HG02759 (cell line): ENCODE measurements at regions not wholly inside any gene's neighbourhood (a gene's known extent, or its start where the extent isn't known, plus 50 kb on each side); places are given as distances from the start of the nearest gene placed in this dataset.
"Not testable (repeated sequence)": the region's sequence is repeated elsewhere in the genome, so short reads cannot be mapped to it uniquely, and the experiment has no call there.

Source experiments
- ATAC-seq: cut with Tn5 transposase; IDR thresholded peaks from one replicate; pipeline ENCODE4 v1.9.1; 2021; ENCODE audit warnings: mild to moderate bottlenecking, moderate library complexity; ENCODE audit not compliant: unreplicated experiment

DNA sequence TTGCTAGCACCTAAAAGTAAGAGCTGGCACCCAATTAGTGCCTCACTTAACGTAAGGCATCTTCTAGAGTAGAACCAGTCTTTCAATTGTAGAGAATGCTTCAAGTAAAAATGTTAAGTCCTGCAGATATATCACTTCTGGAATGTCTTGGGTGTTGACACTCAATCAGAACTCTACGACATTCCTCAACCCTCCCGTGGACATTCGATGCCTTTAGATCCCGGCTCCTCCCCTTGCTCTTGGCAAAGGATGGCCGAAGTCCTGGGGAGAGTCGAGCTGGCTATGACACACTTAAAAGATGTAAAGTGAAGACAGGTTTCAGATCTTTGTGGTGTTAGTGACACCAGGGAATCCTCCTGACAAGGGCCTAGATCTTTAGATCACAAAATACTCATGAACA is 87.5 kb upstream of the ERCC6L2 start:
- no peak for ATAC-seq

DNA sequence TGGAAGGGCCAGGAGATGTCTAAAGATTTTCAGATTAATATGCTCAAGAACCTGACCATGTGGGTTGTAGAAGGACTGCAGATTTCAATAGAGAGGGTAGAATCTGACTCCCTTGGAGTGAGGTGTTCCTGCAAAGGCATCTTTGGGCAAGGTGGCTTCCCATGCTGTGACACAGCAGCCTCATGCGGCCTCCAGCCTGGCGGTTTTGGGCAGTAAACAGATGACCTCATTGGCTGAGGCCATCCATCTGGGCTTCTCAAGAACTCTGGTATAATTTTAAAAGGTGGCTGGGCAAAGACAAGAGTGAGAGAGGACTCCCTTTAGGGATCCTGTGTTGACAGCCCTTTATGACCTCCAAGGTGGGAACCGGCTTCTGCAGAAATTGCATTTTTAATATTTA is 90.3 kb upstream of the ERCC6L2 start:
- ATAC-seq = no peak

DNA sequence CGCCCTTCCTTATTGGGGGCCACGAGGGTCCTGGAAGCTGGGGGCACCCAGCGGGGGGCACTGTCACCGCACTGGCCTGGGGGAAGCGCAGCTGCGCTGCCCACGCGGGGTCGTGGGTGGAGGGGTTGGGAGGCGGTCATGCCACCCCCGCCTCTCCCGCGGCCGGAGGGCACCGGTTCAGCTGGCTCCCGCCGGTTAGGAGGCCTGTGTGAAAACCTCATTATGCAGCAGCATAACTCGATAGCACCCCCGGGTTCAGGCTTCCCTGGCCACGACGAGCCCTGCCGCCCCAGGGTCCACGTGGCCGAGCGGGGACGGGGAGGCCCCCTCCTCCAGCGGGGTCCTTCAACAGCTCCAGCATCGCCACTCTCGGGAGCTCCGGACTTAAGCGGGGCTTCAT is 91.2 kb upstream of the ERCC6L2 start:
- no peak for ATAC-seq

DNA sequence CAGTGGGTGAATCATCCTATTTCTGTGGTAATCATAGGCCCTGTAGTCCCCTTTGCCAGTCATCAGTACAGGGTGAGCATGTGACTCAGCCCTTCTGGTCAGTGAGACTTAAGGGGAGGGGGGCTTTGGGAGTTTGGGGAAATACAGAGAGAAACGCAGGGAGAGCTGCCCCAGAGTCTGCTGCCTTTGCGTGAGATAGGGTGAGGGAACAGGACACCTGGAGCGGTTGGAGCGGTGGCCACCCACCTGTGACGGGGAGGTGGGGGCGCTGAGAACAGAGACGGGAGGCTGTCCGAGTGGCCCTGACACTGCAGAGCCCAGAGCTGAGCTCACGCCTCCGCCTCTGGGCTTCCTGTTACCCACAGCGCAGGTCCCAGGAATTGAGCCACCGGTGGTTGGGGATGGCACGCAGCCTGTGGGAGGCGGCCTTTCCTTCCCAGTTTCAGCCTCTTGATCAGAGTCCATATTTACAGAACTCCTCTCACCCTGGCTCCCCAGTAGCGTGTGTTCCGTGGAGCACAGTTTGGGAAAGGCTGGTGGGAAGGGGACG is 92.0 kb upstream of the ERCC6L2 start:
- no peak for ATAC-seq

DNA sequence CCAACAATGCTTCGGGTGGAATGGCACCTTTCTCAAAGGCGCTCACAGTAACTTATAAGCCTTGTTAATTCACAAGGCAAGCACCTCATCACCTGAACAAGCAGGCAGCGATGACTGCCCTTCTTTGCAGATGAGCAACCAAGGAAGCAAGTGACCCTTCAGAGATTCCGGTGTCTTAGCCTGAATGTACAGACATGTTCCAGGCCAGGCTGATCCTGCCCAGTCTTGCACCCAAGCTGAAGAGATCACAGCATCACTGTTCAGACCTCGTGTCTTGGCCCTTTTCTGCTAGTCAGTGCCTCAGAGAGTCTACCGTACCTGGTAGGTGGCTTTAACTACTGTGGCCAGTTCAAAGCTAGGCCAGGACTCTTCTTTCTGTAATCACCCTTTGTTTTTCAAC is 94.7 kb upstream of the ERCC6L2 start:
- no peak for ATAC-seq

DNA sequence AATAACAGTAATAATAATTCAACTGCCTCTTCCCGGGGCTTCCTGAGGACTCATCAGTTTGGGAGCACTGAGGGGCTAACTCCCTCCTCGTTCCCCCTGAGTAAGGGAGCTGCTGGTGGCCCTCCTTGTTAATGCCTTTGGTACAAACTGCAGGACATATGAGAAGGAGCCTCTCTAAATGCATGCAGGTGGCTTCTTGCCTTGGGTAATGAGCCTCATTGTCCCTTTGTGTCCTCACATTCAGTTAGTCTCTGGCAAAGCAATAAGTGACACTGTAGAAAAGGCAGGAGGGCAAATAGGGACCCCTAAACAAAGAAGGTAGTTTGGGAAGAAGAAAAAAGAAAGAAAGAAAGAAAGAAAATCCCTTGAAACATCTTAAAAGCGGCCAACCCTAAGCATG is 95.4 kb upstream of the ERCC6L2 start:
- no peak for ATAC-seq

DNA sequence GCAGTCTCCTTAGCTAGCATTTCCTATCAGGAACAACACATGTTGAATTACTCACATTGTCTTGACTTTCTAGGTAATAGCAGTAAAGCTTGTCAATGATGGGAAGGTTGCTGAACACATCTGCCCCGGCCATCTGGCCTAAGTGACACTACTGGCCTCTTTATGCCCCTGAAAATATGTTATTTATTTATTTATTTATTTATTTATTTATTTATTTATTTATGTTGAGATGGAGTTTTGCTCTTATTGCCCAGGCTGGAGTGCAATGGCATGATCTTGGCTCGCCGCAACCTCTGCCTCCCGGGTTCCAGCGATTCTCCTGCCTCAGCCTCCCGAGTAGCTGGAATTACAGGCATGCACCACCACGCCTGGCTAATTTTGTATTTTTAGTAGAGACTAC is 95.9 kb upstream of the ERCC6L2 start:
- ATAC-seq = not testable (repeated sequence)

DNA sequence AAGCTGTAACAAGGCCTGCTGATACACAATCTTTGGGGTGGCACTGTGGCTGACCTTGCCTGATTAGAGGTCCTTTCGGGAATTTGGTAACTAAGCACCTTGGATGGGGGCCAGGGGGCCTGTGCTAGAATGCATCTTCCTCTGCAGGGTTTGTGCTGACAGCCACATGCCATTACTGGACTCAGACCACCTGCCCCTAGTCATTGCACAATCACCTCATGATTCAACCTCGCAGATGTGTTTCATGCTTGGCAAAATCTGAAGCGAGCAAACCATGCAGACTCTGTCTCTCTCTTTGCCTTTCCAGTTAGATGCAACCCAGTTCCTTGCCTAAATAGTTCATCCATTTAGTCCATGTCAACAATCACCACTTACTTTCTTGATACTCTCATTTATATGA is 96.5 kb upstream of the ERCC6L2 start:
- no peak for ATAC-seq

DNA sequence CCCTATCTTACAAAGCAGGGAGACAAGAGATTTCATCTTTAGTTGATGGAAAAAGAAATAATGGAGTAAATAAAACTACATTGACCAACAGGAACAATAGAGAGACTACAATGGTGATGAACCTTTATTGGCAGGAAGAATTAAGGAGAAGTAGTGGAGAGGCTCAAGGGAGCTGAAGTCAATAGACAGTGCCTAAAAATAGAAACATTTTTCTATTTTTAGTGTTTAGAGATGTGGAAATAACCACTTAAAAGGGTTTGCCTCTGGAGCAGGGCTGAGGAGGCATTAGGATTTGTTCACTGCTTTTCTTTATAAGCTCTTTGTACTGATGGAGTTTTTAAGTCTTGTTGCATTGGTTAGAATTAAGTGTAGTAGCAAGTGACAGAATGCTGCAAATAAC is 98.4 kb upstream of the ERCC6L2 start:
- no peak for ATAC-seq

DNA sequence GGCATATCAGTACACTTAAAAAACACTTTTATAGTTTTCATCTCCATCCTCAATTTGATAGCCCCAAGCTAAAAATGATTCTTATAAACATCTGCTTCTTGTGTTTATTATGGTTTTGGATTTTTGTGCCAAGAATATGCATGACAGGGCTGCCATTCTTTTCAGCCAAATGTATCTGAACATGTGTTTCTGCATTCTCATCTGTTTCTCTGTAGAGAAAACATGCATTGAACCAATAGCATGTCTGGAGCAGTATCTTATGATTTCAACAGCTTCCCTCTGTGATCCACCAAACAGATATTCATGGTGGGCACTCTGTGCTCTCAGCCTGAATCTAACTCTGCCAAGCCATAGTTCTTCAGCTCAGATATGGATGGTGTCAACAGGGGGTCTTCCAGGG is 99.3 kb upstream of the ERCC6L2 start:
- no peak for ATAC-seq

DNA sequence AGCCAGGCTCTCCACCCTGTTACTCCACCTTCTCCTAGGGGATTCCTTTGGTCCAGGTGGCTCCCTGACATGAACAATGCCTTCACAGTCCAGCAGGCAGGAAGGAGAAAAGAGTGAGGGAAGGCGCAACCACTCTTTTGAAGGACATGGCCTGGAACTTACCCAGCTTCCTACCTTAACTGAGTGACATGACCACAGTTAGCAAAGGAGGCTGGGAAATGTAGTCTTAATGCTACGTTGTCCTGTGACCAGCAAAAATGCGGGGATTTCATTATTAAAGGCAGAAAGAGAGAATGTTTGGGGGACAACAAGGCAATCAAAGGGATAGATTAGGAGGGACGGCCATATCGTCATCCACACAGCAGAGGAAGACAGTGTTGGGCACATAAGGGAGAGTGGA is 100.3 kb upstream of the ERCC6L2 start:
- ATAC-seq = no peak

DNA sequence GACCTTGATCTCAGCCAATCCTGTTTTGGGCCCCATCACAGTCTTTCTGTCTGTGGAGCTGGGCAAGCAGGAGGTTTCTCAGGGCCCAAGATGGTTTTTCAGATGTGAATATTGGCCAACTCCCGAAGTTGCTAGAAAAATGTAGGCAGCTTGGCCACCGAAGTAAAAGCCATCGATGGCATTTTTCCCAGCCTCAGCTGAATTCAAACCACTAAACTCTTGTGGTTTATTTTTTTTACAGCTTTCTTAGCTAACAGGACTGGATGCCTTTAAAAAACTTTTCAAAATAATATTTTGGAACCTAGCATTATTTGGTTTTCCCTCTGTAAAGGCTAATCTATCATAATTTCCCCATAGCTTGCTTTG is 102.5 kb upstream of the ERCC6L2 start:
- no peak for ATAC-seq

DNA sequence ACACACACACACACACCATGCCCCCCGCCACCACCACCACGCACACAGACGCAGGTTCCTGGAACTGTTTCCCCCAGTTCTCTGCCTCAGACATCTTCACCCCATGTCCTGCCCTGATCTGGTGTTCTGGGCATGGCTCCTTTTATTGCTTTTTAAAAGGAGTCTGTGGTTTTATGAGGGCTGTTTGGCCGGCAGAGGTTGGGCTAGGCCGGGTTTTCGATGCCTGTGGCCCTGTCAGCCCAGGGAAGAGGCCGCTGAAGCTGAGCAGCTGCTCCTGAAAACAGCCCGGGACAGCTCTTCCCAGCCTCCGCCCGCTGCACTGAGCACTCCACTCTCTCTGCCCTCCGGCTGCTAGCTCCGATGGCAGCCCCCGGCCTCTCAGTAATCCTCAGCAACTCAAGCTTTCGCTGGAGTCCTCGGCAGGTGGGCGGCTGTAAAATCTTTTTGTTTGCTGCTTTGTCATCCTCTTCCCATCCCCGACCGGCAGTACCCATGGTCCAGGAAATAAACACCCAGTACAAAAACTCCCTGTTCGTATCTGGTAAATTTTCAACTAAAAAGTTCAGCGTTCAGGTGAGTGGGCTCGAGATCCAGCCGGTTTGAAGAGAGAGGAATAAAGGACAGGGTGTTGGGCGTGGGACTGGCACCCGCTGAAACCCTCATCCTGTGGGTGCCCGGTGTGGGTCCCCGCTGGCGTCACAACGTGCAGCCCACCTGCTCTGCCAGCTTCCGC is 103.0 kb upstream of the ERCC6L2 start:
- ATAC-seq = no peak

DNA sequence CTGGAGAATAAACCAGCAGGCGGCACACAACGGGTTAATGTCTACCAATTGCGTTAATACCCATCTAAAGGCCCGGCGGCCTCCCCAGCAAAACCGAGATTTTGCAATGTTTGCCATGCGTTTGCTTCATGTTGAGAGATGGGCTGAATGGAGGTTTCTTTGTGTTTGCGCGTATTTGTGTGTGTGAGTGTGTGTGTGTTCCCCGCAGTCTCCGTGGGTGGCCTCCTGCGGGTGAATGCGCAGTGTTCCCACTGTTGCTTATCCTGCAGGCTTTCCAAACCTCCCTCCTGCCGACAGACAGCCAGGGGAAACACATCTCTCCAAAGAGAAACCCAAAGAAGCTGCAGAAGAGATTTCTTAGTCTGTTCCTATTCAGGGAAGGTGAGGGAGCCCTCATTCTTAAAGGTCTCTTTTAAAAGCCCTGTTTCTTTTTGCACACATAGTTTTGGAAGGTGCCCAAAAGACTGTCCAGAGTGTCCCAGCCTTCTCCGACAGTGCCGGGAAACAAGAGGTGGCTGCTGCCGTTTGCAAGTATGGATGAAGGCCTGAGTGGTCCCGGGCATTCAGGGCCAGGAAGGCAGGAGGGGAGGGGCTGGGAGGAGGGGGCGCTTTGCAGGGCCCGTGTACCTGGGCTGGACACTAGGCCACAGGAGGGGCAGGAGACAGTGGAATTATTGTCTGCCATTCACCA is 103.8 kb upstream of the ERCC6L2 start:
- no peak for ATAC-seq

DNA sequence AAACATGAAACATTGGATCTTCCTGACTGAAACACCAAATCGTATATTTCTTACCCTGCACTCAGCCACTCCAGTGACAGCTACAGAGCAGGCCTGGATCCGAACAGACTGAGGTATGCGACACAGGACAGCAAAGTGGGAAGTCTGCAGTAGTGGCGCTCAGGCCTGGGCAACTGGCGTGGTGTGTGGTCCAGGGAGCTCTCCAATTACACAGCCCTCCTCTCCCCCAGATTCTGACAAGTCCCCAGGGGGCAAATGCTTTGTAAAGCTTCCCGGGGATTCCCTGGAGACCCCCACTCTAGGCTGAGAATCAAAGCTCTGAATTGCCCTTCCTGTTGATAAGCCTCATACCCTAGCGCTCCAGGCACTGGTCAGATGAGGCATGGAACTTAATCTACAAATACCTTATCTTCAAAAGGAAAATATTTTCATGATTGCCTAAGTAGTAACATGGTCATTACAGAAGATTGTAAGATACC is 104.8 kb upstream of the ERCC6L2 start:
- no peak for ATAC-seq

DNA sequence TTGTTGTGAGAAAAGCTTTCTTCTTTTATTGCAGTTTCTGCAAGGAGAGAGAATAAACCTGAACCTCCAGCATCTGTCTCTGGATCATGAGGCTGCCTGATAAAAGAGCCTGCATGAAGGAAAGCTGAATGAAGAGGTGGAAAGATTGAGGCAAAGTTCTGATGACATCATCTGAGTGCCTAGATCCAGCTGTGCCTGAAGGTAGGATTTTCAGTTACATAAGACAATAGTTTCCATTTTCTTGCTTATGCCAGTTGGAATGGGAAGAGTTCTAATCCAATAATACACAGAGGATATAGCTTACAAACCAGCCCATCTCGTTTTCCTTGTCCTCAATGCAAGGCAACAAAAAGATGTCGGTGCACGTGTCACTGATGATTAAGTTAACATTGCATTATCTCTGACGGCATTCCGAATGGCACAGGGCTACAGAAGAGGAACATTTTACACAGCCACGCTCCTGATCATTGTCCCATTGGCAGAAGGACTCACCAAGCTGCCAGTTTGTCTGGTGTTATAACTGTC is 105.5 kb upstream of the ERCC6L2 start:
- no peak for ATAC-seq

DNA sequence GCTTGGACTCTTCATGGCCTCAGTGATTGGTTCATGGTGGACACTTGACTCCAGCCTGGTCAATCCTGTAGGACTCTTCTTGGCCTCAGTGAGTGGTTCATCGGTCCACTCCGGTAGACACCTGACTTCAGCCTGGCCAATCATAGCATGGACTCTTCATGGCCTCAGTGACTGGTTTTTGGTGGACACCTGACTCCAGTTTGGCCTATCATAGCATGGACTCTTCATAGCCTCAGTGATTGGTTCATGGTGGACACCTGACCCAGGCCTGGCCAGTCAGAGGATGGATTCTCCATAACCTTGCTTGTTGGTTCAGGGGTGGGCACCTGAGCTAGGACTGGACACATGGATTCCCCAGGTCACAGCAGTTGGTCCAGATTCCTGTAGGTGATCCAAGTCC is 106.0 kb upstream of the ERCC6L2 start:
- no peak for ATAC-seq

DNA sequence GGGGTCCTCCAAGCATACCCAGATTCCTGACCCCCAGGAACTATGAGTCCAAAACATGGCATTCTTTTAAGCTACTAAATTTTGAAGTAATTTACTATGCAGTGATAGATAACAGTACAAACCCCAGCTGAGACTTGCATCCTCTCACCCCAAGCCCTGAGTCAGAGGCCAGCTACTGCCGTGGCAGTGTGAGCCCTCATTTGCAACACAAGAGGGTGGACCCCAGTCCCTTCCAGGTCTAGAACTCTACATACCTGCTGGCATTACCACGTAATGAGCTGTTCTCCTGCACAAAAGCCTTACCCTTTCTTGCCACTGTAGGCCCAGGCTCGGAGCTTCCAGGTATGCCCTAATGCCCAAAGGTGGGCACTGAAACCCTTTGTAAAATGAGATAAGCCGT is 108.6 kb upstream of the ERCC6L2 start:
- no peak for ATAC-seq

DNA sequence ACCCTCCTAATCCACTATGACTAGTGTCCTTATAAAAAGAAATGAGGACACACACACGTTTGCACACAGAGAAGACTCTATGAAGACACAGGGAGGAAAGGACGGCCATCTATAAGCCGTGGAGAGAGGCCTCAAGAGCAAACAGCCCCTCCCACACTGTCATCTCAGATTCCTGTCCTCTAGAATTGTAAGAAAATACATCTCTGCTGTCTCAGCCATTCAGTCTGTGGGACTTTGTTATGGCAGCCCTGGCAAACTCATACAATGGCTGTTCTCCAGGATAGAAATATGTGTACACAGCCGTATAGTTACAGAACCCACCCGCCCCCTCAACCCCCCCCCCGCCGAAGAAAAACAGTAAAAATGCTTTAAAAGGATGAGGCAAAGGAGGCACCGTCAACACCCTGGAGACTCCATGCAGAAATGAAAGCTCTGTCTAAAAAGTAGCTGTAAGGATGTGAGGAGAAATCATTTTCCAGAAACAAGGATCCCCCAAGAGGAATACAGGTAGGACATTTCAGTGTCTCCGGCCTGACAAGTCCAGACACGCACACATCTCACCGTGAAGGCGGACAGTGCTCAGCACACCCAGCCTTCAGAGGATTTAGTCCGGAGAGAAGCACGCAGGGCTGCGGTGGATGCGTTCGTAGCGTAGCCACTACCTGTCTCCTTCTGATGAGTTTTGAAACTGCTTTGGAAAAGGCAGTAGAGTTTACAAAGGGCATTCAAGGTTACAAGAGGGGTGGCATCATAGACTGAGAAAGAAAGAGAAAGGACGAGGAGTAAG is 110.8 kb upstream of the ERCC6L2 start:
- ATAC-seq = no peak

DNA sequence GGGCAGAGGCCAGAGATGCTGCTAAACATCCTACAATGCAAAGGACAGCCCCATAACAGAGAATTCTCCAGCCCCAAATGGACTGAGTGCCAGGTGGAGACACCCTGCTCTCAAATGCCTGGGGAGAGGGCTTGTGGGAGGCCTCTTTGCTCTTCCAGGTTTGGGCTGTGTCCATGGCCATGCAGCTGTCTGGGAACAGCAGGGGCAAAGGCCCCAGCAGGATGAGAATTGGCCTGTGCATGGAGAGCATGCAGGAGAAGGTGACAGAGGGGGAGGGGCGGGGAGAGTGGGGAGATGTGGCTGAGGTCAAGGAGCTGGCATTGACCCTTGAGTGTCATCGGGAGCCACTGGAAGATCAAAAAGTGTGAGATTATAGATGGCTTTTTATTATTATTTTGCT is 111.5 kb upstream of the ERCC6L2 start:
- no peak for ATAC-seq

DNA sequence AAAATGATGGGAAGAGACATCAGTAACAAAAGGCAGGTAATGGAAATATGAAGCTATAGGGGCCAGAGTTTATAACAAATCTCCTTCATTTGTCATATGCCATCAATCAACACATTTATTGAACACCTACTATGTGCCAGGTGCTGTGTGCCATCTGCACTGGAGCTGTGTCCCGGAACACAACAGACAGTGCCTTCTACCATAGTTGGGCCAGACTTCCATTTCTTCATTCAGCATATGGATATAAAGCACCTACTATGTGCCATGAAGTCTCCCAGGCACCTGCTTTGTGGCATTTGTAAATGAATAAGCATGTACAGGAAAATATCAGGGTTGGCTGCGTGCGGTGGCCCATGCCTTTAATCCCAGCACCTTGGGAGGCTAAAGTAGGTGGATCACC is 112.5 kb upstream of the ERCC6L2 start:
- no peak for ATAC-seq
